ENCODE measurements at regions not wholly inside any gene's neighbourhood (a gene's known extent, or its start where the extent isn't known, plus 50 kb on each side); places are given as distances from the start of the nearest gene placed in this dataset.
"Not testable (repeated sequence)": the region's sequence is repeated elsewhere in the genome, so short reads cannot be mapped to it uniquely, and the experiment has no call there.

GRCh38 chr11:109715424-109715823 lies 293.4 kb downstream of the C11orf87 start:
- TF ChIP-seq CTCF (IDR thresholded peaks at IDR 0.05; ENCODE audit: low read length); EZH2 (optimal IDR thresholded peaks at IDR 0.05; ENCODE audit: low read depth, low read length): not testable (repeated sequence)
